Parathyroid adenoma (tissue), 2 donors: ENCODE measurements at regions not wholly inside any gene's neighbourhood (a gene's known extent, or its start where the extent isn't known, plus 50 kb on each side); places are given as distances from the start of the nearest gene placed in this dataset.

ENCODE experiments used
- H2AFZ ChIP-seq: fragments of 300-600 bp; sonication (generic); one replicate; pipeline ENCODE4 v1.7.0; 2017; ENCODE audit warnings: antibody characterized with exemption, mild to moderate bottlenecking
- H3K27ac ChIP-seq: fragments of 300-600 bp; sonication (generic); one replicate; pipeline ENCODE4 v1.7.0; 2017
- H3K27me3 ChIP-seq: fragments of 300-600 bp; sonication (generic); one replicate; pipeline ENCODE4 v1.7.0; 2017; ENCODE audit warnings: low read length; ENCODE audit not compliant: control insufficient read depth, insufficient read depth
- H3K36me3 ChIP-seq: fragments of 300-600 bp; sonication (generic); one replicate; pipeline ENCODE4 v1.7.0; 2017; ENCODE audit warnings: low read length; ENCODE audit not compliant: control insufficient read depth, insufficient read depth
- H3K4me1 ChIP-seq: fragments of 300-600 bp; sonication (generic); one replicate; pipeline ENCODE4 v1.7.0; 2017; ENCODE audit warnings: control low read depth
- H3K4me2 ChIP-seq: fragments of 300-600 bp; sonication (generic); one replicate; pipeline ENCODE4 v1.7.0; 2017; ENCODE audit warnings: low read length
- H3K4me3 ChIP-seq: fragments of 300-600 bp; sonication (generic); one replicate; pipeline ENCODE4 v1.7.0; 2017; ENCODE audit warnings: low read depth, low read length
- H3K79me2 ChIP-seq: fragments of 300-600 bp; sonication (generic); one replicate; pipeline ENCODE4 v1.7.0; 2017; ENCODE audit warnings: control low read depth
- H3K9ac ChIP-seq: fragments of 300-600 bp; sonication (generic); one replicate; pipeline ENCODE4 v1.7.0; 2017; ENCODE audit warnings: mild to moderate bottlenecking
- H3K9me3 ChIP-seq: fragments of 300-600 bp; sonication (generic); one replicate; pipeline ENCODE4 v1.7.0; 2017; ENCODE audit warnings: low read length; ENCODE audit not compliant: control insufficient read depth
- TF ChIP-seq, protein P1 (sequence below): fragments of 300-600 bp; sonication (generic); IDR thresholded peaks from one replicate; pipeline ENCODE4 v1.7.0; 2017; ENCODE audit warnings: antibody characterized with exemption, mild to moderate bottlenecking
- donor health status: primary hyperparathyroidism.

- H3K79me2 ChIP-seq: no peaks in the 10 kb centered on the region
- no peak overlapping the region for H3K27ac ChIP-seq
- no peak overlapping the region for H3K4me3 ChIP-seq
- no peaks in the 10 kb centered on the region for H3K27me3 ChIP-seq
- no peak overlapping the region for H3K4me2 ChIP-seq
- H3K9ac ChIP-seq: no peak overlapping the region
- no peaks in the 10 kb centered on the region for H3K9me3 ChIP-seq
- no peaks in the 10 kb centered on the region for H3K36me3 ChIP-seq
- H2AFZ ChIP-seq: no peak overlapping the region
- TF ChIP-seq, protein P1, sequence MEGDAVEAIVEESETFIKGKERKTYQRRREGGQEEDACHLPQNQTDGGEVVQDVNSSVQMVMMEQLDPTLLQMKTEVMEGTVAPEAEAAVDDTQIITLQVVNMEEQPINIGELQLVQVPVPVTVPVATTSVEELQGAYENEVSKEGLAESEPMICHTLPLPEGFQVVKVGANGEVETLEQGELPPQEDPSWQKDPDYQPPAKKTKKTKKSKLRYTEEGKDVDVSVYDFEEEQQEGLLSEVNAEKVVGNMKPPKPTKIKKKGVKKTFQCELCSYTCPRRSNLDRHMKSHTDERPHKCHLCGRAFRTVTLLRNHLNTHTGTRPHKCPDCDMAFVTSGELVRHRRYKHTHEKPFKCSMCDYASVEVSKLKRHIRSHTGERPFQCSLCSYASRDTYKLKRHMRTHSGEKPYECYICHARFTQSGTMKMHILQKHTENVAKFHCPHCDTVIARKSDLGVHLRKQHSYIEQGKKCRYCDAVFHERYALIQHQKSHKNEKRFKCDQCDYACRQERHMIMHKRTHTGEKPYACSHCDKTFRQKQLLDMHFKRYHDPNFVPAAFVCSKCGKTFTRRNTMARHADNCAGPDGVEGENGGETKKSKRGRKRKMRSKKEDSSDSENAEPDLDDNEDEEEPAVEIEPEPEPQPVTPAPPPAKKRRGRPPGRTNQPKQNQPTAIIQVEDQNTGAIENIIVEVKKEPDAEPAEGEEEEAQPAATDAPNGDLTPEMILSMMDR: no peak
- no peaks in the 10 kb centered on the region for H3K4me1 ChIP-seq
These were observed 1359.6 kb downstream of the PLA2G4A start for GRCh38 chr1:188188317-188188716.

DNA sequence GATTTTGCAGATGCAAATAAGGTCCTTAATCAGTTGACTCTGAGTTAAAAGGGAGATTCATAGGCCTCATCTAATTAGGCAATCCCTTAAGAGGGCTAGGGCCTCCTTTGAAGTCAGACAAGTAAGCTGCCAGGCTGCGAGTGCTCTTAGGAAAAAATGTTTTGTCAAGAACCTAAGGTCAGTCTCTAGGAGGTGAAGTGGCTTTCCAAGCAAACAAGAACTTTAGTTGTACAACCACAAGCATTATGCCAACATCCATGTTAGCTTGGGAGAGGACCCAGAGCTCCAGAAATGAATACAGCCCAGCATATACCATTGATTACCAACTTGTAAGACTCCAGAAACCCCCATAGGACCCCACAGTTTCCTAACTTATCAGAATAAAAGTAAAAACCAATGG, 1366.2 kb downstream of the PLA2G4A start:
- no peak overlapping the region for H2AFZ ChIP-seq
- H3K27me3 ChIP-seq: no peaks in the 10 kb centered on the region
- H3K4me3 ChIP-seq: no peak overlapping the region
- TF ChIP-seq, protein P1: no peak
- no peak overlapping the region for H3K9ac ChIP-seq
- H3K9me3 ChIP-seq: no peaks in the 10 kb centered on the region
- no peaks in the 10 kb centered on the region for H3K79me2 ChIP-seq
- no peak overlapping the region for H3K4me2 ChIP-seq
- no peak overlapping the region for H3K27ac ChIP-seq
- H3K36me3 ChIP-seq: no peaks in the 10 kb centered on the region
- no peaks in the 10 kb centered on the region for H3K4me1 ChIP-seq

DNA sequence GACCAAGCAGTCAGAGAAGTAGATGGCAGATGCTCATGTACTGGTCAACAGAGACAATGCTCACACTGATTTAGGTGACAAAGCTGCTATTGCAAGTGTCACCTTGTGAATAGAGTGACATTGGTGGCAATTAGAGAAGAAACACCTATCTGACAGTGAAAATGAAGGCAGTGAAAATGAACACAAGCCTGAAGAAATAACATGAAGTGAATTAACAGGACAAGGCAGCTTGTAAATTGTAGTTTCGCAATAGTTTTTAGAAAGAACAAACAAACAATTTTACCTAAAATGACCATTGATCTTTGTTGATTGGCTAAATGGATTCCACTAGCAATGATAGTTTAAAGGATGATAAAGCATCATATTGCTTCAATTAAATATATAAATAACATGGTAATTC, 1389.5 kb downstream of the PLA2G4A start:
- Histone ChIP-seq H3K9ac (no peak overlapping the region), H3K36me3 (no peaks in the 10 kb centered on the region), H2AFZ (no peak overlapping the region), H3K27me3 (no peaks in the 10 kb centered on the region), H3K4me1 (no peaks in the 10 kb centered on the region), H3K27ac (no peak overlapping the region), H3K4me3 (no peak overlapping the region), H3K9me3 (no peaks in the 10 kb centered on the region), H3K79me2 (no peaks in the 10 kb centered on the region), H3K4me2 (no peak overlapping the region)
- TF ChIP-seq, protein P1: no peak

DNA sequence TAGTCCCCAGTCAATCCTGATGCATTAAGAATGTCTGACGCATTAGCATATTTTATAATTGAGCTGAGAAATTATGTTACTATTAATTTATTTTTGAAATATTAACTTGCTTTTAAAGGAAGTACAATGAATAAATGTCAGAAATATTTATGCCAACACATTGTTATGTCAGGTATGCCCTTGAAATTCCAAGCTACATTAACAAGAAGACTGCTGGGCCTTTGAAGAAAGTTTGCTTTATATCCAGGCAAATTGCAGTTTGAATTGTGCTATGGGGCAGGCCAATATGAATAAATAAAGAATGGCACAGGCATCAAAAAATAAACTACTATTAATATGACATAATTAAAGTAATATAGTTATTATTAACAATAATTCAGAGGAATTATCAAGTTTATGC, 1391.3 kb downstream of the PLA2G4A start:
- no peak overlapping the region for H3K4me3 ChIP-seq
- H3K9ac ChIP-seq: no peak overlapping the region
- no peaks in the 10 kb centered on the region for H3K36me3 ChIP-seq
- no peaks in the 10 kb centered on the region for H3K79me2 ChIP-seq
- H3K4me2 ChIP-seq: no peak overlapping the region
- H3K9me3 ChIP-seq: no peaks in the 10 kb centered on the region
- no peaks in the 10 kb centered on the region for H3K4me1 ChIP-seq
- TF ChIP-seq, protein P1: no peak
- no peak overlapping the region for H2AFZ ChIP-seq
- H3K27ac ChIP-seq: no peak overlapping the region
- H3K27me3 ChIP-seq: no peaks in the 10 kb centered on the region

GRCh38 chr1:188224263-188224662, 1395.5 kb downstream of the PLA2G4A start:
- no peaks in the 10 kb centered on the region for H3K79me2 ChIP-seq
- H3K4me3 ChIP-seq: no peak overlapping the region
- H3K9ac ChIP-seq: no peak overlapping the region
- no peaks in the 10 kb centered on the region for H3K27me3 ChIP-seq
- TF ChIP-seq, protein P1: no peak
- H3K4me2 ChIP-seq: no peak overlapping the region
- no peaks in the 10 kb centered on the region for H3K36me3 ChIP-seq
- no peak overlapping the region for H2AFZ ChIP-seq
- H3K9me3 ChIP-seq: no peaks in the 10 kb centered on the region
- H3K4me1 ChIP-seq: no peaks in the 10 kb centered on the region
- H3K27ac ChIP-seq: no peak overlapping the region
